HEK293 (cell line): ENCODE measurements at regions not wholly inside any gene's neighbourhood (a gene's known extent, or its start where the extent isn't known, plus 50 kb on each side); places are given as distances from the start of the nearest gene placed in this dataset.

Experiments used
- CTCF ChIA-PET: fragments of 350-600 bp; formaldehyde crosslinking; extraction: SDS; loops from one replicate; lab custom pipeline; 2021; ENCODE audit warnings: antibody characterized with exemption; lab: Yijun Ruan, JAX
- POLR2A ChIA-PET: fragments of 300-600 bp; formaldehyde crosslinking; extraction: SDS; loops from one replicate; lab custom pipeline; 2020; ENCODE audit warnings: antibody characterized with exemption, inconsistent platforms; lab: Yijun Ruan, JAX
- H3K27ac ChIP-seq: fragments of 200-500 bp; sonication (Bioruptor generic); 2 replicates; pipeline ENCODE4 v1.5.1; 2014; ENCODE audit warnings: low read depth, low read length, control low read depth, inconsistent platforms; ENCODE audit errors: extremely low read depth
- H3K36me3 ChIP-seq, 2 experiments: fragments of 200-500 bp in 1 of 2; sonication (Bioruptor generic) in 1 of 2; 1 replicate in 1 of 2; 2 replicates in 1 of 2; pipeline ENCODE4 v1.5.1; 2014 to 2017; ENCODE audit warnings: inconsistent platforms in 2 of 2, low read length in 2 of 2; ENCODE audit not compliant: control insufficient read depth in 2 of 2, insufficient read depth in 1 of 2
- H3K4me1 ChIP-seq: fragments of 200-500 bp; sonication (Bioruptor generic); 2 replicates; pipeline ENCODE4 v1.5.1; 2014; ENCODE audit warnings: mild to moderate bottlenecking, low read length, inconsistent platforms; ENCODE audit not compliant: control insufficient read depth, insufficient read depth
- H3K4me3 ChIP-seq: 2 replicates; pipeline ENCODE4 v1.5.1; 2011; ENCODE audit warnings: low read depth, mild to moderate bottlenecking, control low read depth, low read length, moderate library complexity
- H3K9me3 ChIP-seq: fragments of 200-500 bp; sonication (Bioruptor generic); 2 replicates; pipeline ENCODE4 v1.5.1; 2014; ENCODE audit warnings: low read depth, low read length, inconsistent platforms; ENCODE audit not compliant: control insufficient read depth, insufficient read depth
- KLF10 ChIP-seq: fragments of 450-650 bp; IDR thresholded peaks from 2 replicates; pipeline ENCODE4 v1.5.1; 2018; ENCODE audit warnings: missing biosample characterization, mild to moderate bottlenecking, missing genetic modification characterization
- KLF8 ChIP-seq: fragments of 450-650 bp; formaldehyde crosslinking; IDR thresholded peaks from 2 replicates; pipeline ENCODE4 v1.5.1; 2016; ENCODE audit warnings: missing biosample characterization, missing genetic modification characterization
- PRDM10 ChIP-seq: fragments of 450-650 bp; formaldehyde crosslinking; IDR thresholded peaks from 2 replicates; pipeline ENCODE4 v1.5.1; 2016; ENCODE audit warnings: missing biosample characterization, missing genetic modification characterization
- REPIN1 ChIP-seq: fragments of 450-650 bp; formaldehyde crosslinking; IDR thresholded peaks from 2 replicates; pipeline ENCODE4 v1.5.1; 2017; ENCODE audit warnings: missing biosample characterization, missing genetic modification characterization, low read depth
- YY1 ChIP-seq: fragments of 450-650 bp; formaldehyde crosslinking; IDR thresholded peaks from 2 replicates; pipeline ENCODE4 v1.5.1; 2018; ENCODE audit warnings: missing biosample characterization, missing genetic modification characterization
- ZFHX2 ChIP-seq: fragments of 450-650 bp; formaldehyde crosslinking; conservative IDR thresholded peaks from 2 replicates; pipeline ENCODE4 v1.5.1; 2016; ENCODE audit warnings: missing biosample characterization, missing genetic modification characterization
- ZFP69B ChIP-seq: fragments of 450-650 bp; formaldehyde crosslinking; IDR thresholded peaks from 2 replicates; pipeline ENCODE4 v1.5.1; 2016; ENCODE audit warnings: missing biosample characterization, missing genetic modification characterization
- ZIC2 ChIP-seq: fragments of 450-650 bp; formaldehyde crosslinking; IDR thresholded peaks from 2 replicates; pipeline ENCODE4 v1.5.1; 2016; ENCODE audit warnings: missing biosample characterization, missing genetic modification characterization
- ZNF221 ChIP-seq: fragments of 450-650 bp; formaldehyde crosslinking; IDR thresholded peaks from 2 replicates; pipeline ENCODE4 v1.5.1; 2017; ENCODE audit warnings: missing biosample characterization, missing genetic modification characterization, borderline replicate concordance
- ZNF26 ChIP-seq: fragments of 450-650 bp; formaldehyde crosslinking; IDR thresholded peaks from 2 replicates; pipeline ENCODE4 v1.5.1; 2016; ENCODE audit warnings: missing biosample characterization, missing genetic modification characterization
- ZNF266 ChIP-seq: fragments of 450-650 bp; formaldehyde crosslinking; IDR thresholded peaks from 2 replicates; pipeline ENCODE4 v1.5.1; 2016; ENCODE audit warnings: missing biosample characterization, missing genetic modification characterization, low read depth
- ZNF404 ChIP-seq: fragments of 450-650 bp; formaldehyde crosslinking; IDR thresholded peaks from 2 replicates; pipeline ENCODE4 v1.5.1; 2017; ENCODE audit warnings: missing biosample characterization, missing genetic modification characterization
- ZNF514 ChIP-seq: fragments of 450-650 bp; formaldehyde crosslinking; IDR thresholded peaks from 2 replicates; pipeline ENCODE4 v1.5.1; 2016; ENCODE audit warnings: missing biosample characterization, missing genetic modification characterization
- ZNF544 ChIP-seq: fragments of 450-650 bp; formaldehyde crosslinking; IDR thresholded peaks from 2 replicates; pipeline ENCODE4 v1.5.0; 2017; ENCODE audit warnings: missing biosample characterization, missing genetic modification characterization
- ZNF548 ChIP-seq: fragments of 450-650 bp; formaldehyde crosslinking; IDR thresholded peaks from 2 replicates; pipeline ENCODE4 v1.5.1; 2016; ENCODE audit warnings: missing biosample characterization, missing genetic modification characterization
- ZNF558 ChIP-seq: fragments of 450-650 bp; formaldehyde crosslinking; IDR thresholded peaks from 2 replicates; pipeline ENCODE4 v1.5.1; 2016; ENCODE audit warnings: missing biosample characterization, missing genetic modification characterization
- ZNF596 ChIP-seq: fragments of 450-650 bp; IDR thresholded peaks from 2 replicates; pipeline ENCODE4 v1.5.0; 2018; ENCODE audit warnings: missing biosample characterization, mild to moderate bottlenecking, missing genetic modification characterization, moderate library complexity
- ZNF600 ChIP-seq: fragments of 450-650 bp; formaldehyde crosslinking; IDR thresholded peaks from 2 replicates; pipeline ENCODE4 v1.5.1; 2016; ENCODE audit warnings: missing biosample characterization, missing genetic modification characterization
- ZNF621 ChIP-seq: fragments of 450-650 bp; formaldehyde crosslinking; IDR thresholded peaks from 2 replicates; pipeline ENCODE4 v1.5.1; 2017; ENCODE audit warnings: missing biosample characterization, missing genetic modification characterization
- ZNF677 ChIP-seq: fragments of 450-650 bp; IDR thresholded peaks from 2 replicates; pipeline ENCODE4 v1.5.0; 2018; ENCODE audit warnings: missing biosample characterization, mild to moderate bottlenecking, missing genetic modification characterization, moderate library complexity
- ZNF830 ChIP-seq: fragments of 450-650 bp; IDR thresholded peaks from 2 replicates; pipeline ENCODE4 v1.5.0; 2018; ENCODE audit warnings: missing biosample characterization, missing genetic modification characterization, low read depth, mild to moderate bottlenecking, moderate library complexity
- ZXDB ChIP-seq: fragments of 450-650 bp; formaldehyde crosslinking; IDR thresholded peaks from 2 replicates; pipeline ENCODE4 v1.5.1; 2016; ENCODE audit warnings: missing biosample characterization, missing genetic modification characterization
- TF ChIP-seq, protein P1 (sequence below): fragments of 450-650 bp; formaldehyde crosslinking; IDR thresholded peaks from 2 replicates; pipeline ENCODE4 v1.5.1; 2016; ENCODE audit warnings: missing biosample characterization, missing genetic modification characterization

- CTCF ChIA-PET: interaction anchor here (0.6 kb wide), 2 partner anchors 14 to 25 kb away, joined by 3 read pairs; no protein-coding TSS in a partner anchor
- H3K4me1 ChIP-seq: no peaks in the 10 kb centered on the region; the same call in 1 of the 2 replicates
- POLR2A ChIA-PET: no interaction called here
- H3K36me3 ChIP-seq: no peaks in the 10 kb centered on the region
- no peak overlapping the region for H3K4me3 ChIP-seq
- TF ChIP-seq, protein P1, sequence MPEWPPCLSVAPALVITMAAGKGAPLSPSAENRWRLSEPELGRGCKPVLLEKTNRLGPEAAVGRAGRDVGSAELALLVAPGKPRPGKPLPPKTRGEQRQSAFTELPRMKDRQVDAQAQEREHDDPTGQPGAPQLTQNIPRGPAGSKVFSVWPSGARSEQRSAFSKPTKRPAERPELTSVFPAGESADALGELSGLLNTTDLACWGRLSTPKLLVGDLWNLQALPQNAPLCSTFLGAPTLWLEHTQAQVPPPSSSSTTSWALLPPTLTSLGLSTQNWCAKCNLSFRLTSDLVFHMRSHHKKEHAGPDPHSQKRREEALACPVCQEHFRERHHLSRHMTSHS (tag by site-specific recombination): no peak
- TF ChIP-seq ZNF600 (tag by site-specific recombination): no peak
- no peak for TF ChIP-seq ZNF621 (tag by site-specific recombination)
- TF ChIP-seq ZFHX2 (tag by site-specific recombination): no peak
- no peak for TF ChIP-seq REPIN1 (tag by site-specific recombination)
- TF ChIP-seq ZNF558 (tag by site-specific recombination): no peak
- no peak for TF ChIP-seq ZFP69B (tag by site-specific recombination)
- TF ChIP-seq ZNF544 (tag by site-specific recombination): no peak
- TF ChIP-seq ZNF514: no peak
- no peak overlapping the region for H3K27ac ChIP-seq
- no peaks in the 10 kb centered on the region for H3K9me3 ChIP-seq
These were observed 271.8 kb upstream of the TPM1 start for GRCh38 chr15:62770752-62771151.

- Histone ChIP-seq H3K4me3 (no peak overlapping the region), H3K27ac (no peak overlapping the region), H3K36me3 (no peaks in the 10 kb centered on the region), H3K4me1 (no peaks in the 10 kb centered on the region; the same call in 1 of the 2 replicates), H3K9me3 (no peaks in the 10 kb centered on the region)
- TF ChIP-seq ZNF266 (tag by site-specific recombination) (no peak), ZNF404 (tag by site-specific recombination) (no peak), ZNF548 (tag by site-specific recombination) (no peak), ZNF677 (tag by site-specific recombination) (no peak), ZIC2 (tag by site-specific recombination) (no peak), ZNF26 (no peak), ZNF830 (tag by site-specific recombination) (no peak), ZNF596 (tag by site-specific recombination) (no peak), ZNF221 (tag by site-specific recombination) (no peak), YY1 (no peak), KLF10 (tag by site-specific recombination) (no peak), ZXDB (tag by site-specific recombination) (no peak), KLF8 (tag by site-specific recombination) (no peak), PRDM10 (tag by site-specific recombination) (no peak)
- CTCF ChIA-PET: interaction anchor here (0.6 kb wide), 2 partner anchors 13 to 25 kb away, joined by 3 read pairs; no protein-coding TSS in a partner anchor
- POLR2A ChIA-PET: no interaction called here
These were observed 271.3 kb upstream of the TPM1 start for GRCh38 chr15:62771234-62771633.
